Smooth muscle cell (in vitro differentiated cells): ENCODE measurements at regions not wholly inside any gene's neighbourhood (a gene's known extent, or its start where the extent isn't known, plus 50 kb on each side); places are given as distances from the start of the nearest gene placed in this dataset.

Source experiments
- DNase-seq: peaks from one replicate; lab custom pipeline; 2025; ENCODE audit not compliant: unreplicated experiment; lab: John Stamatoyannopoulos, UW
- H2AFZ ChIP-seq: fragments of 200-600 bp; sonication (generic); 2 replicates; pipeline ENCODE4 v1.6.0; 2016; ENCODE audit warnings: antibody characterized with exemption, low read depth, mild to moderate bottlenecking
- H3F3A ChIP-seq: fragments of 200-600 bp; sonication (generic); 2 replicates; pipeline ENCODE4 v1.6.0; 2017; ENCODE audit warnings: antibody characterized with exemption, low read depth
- H3K27ac ChIP-seq: fragments of 200-600 bp; sonication (generic); 2 replicates; pipeline ENCODE4 v1.5.1; 2016; ENCODE audit warnings: low read depth, mild to moderate bottlenecking
- H3K27me3 ChIP-seq: fragments of 200-600 bp; sonication (generic); 2 replicates; pipeline ENCODE4 v1.6.1; 2016; ENCODE audit warnings: low read depth, mild to moderate bottlenecking
- H3K36me3 ChIP-seq: fragments of 200-600 bp; sonication (generic); 2 replicates; pipeline ENCODE4 v1.5.1; 2016; ENCODE audit warnings: low read depth
- H3K4me1 ChIP-seq: fragments of 200-600 bp; sonication (generic); 2 replicates; pipeline ENCODE4 v1.5.1; 2016; ENCODE audit warnings: low read depth
- H3K4me2 ChIP-seq: fragments of 200-600 bp; sonication (generic); 2 replicates; pipeline ENCODE4 v1.6.0; 2016; ENCODE audit warnings: mild to moderate bottlenecking
- H3K4me3 ChIP-seq: fragments of 200-600 bp; sonication (generic); 2 replicates; pipeline ENCODE4 v1.5.1; 2016; ENCODE audit warnings: mild to moderate bottlenecking
- H3K79me2 ChIP-seq: fragments of 200-600 bp; sonication (generic); 2 replicates; pipeline ENCODE4 v1.6.0; 2016; ENCODE audit warnings: low read depth, mild to moderate bottlenecking
- H3K9ac ChIP-seq: fragments of 200-600 bp; sonication (generic); 2 replicates; pipeline ENCODE4 v1.6.0; 2016; ENCODE audit warnings: low read depth
- H3K9me3 ChIP-seq: fragments of 200-600 bp; sonication (generic); replicated peaks from 2 replicates; pipeline ENCODE4 v1.5.1; 2016; ENCODE audit warnings: low read depth
- H4K20me1 ChIP-seq: fragments of 200-600 bp; sonication (generic); 2 replicates; pipeline ENCODE4 v1.6.0; 2016; ENCODE audit warnings: low read depth
- CTCF ChIP-seq: fragments of 200-600 bp; sonication (generic); IDR thresholded peaks from 2 replicates; pipeline ENCODE4 v1.5.1; 2017; ENCODE audit warnings: borderline replicate concordance, mild to moderate bottlenecking, antibody characterized with exemption; ENCODE audit not compliant: insufficient read depth, poor library complexity, severe bottlenecking
- WGBS: methylation state at CpG from one replicate; pipeline ENCODE4 v1.1.7; 2016; ENCODE audit warnings: low lambda C conversion rate; 5-methylcytosine and 5-hydroxymethylcytosine counted together

GRCh38 chrX:1072637-1073377 is 139.6 kb downstream of the CRLF2 start:
- Histone ChIP-seq H3K4me2 (no peak overlapping the region), H3K27ac (no peak overlapping the region), H3K27me3 (peaks cover 5% of the 10 kb centered on the region), H4K20me1 (no peaks in the 10 kb centered on the region), H3K9me3 (no peaks in the 10 kb centered on the region), H2AFZ (no peak overlapping the region), H3K79me2 (no peaks in the 10 kb centered on the region), H3K36me3 (no peaks in the 10 kb centered on the region), H3K4me1 (no peaks in the 10 kb centered on the region), H3K9ac (no peak overlapping the region), H3F3A (no peaks in the 10 kb centered on the region), H3K4me3 (no peak overlapping the region)
- TF ChIP-seq CTCF = no peak
- 86% methylated on average over 24 of the region's 24 CpGs for WGBS
- DNase-seq = no peak

DNA sequence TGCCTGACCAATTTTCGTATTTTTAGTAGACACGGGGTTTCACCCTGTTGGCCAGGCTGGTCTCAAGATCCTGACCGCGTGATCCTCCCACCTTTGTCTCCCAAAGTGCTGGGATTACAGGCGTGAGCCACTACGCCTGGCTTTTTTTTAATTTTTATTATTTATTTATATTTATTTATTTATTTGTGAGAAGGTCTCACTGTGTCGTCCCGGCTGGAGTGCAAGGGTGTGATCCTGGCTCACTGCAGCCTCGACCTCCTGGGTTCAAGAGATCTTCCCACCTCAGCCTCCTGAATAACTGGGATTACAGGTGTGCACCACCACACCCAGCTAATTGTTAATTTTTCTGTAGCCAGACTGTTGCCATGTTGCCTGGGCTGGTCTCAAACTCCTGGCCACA is 141.1 kb downstream of the CRLF2 start:
- Histone ChIP-seq H2AFZ (no peak overlapping the region), H3K9me3 (no peaks in the 10 kb centered on the region), H3K27me3 (no peaks in the 10 kb centered on the region), H3K4me3 (no peak overlapping the region), H4K20me1 (no peaks in the 10 kb centered on the region), H3K9ac (no peak overlapping the region), H3F3A (no peaks in the 10 kb centered on the region), H3K4me1 (no peaks in the 10 kb centered on the region), H3K79me2 (no peaks in the 10 kb centered on the region), H3K27ac (no peak overlapping the region), H3K36me3 (no peaks in the 10 kb centered on the region), H3K4me2 (no peak overlapping the region)
- DNase-seq = no peak
- 92% methylated on average over 9 of the region's 9 CpGs for WGBS
- TF ChIP-seq CTCF = no peak

GRCh38 chrX:1062351-1062750 is 150.1 kb downstream of the CRLF2 start:
- DNase-seq = no peak
- 69% methylated on average over 8 of the region's 8 CpGs for WGBS
- no peak for TF ChIP-seq CTCF
- Histone ChIP-seq H3K27ac (no peak overlapping the region), H3K79me2 (no peaks in the 10 kb centered on the region), H2AFZ (no peak overlapping the region), H3K4me2 (no peak overlapping the region), H3K4me1 (no peaks in the 10 kb centered on the region), H3K36me3 (no peaks in the 10 kb centered on the region), H3K27me3 (no peaks in the 10 kb centered on the region), H4K20me1 (no peaks in the 10 kb centered on the region), H3F3A (no peaks in the 10 kb centered on the region), H3K9ac (no peak overlapping the region), H3K4me3 (no peak overlapping the region), H3K9me3 (no peaks in the 10 kb centered on the region)

- no peak for TF ChIP-seq CTCF
- H4K20me1 ChIP-seq = no peaks in the 10 kb centered on the region
- no peak overlapping the region for H3K9ac ChIP-seq
- no peaks in the 10 kb centered on the region for H3K4me1 ChIP-seq
- no peaks in the 10 kb centered on the region for H3F3A ChIP-seq
- H3K27ac ChIP-seq = no peak overlapping the region
- no peaks in the 10 kb centered on the region for H3K9me3 ChIP-seq
- no peaks in the 10 kb centered on the region for H3K79me2 ChIP-seq
- H3K4me2 ChIP-seq = no peak overlapping the region
- no peak overlapping the region for H3K4me3 ChIP-seq
- no peaks in the 10 kb centered on the region for H3K27me3 ChIP-seq
- 91% methylated on average over 7 of the region's 7 CpGs for WGBS
- DNase-seq = no peak
- H2AFZ ChIP-seq = no peak overlapping the region
- H3K36me3 ChIP-seq = no peaks in the 10 kb centered on the region
Observed at GRCh38 chrX:1060562-1060960, 151.9 kb downstream of the CRLF2 start.
